Tibial nerve (tissue), 4 donors: ENCODE measurements at regions not wholly inside any gene's neighbourhood (a gene's known extent, or its start where the extent isn't known, plus 50 kb on each side); places are given as distances from the start of the nearest gene placed in this dataset.

Source experiments
- EP300 ChIP-seq, 2 donors: sonication (generic); formaldehyde crosslinking; IDR thresholded peaks; one replicate each; pipeline ENCODE4 v1.6.1; 2017; ENCODE audit warnings: antibody characterized with exemption in 2 of 2, mild to moderate bottlenecking in 1 of 2
- TF ChIP-seq, protein P1 (sequence below), 5 experiments: fragments of 200-600 bp in 3 of 5; fragments of 450-650 bp in 2 of 5; sonication (generic) in 3 of 5; IDR thresholded peaks; one replicate each; pipeline ENCODE4 v1.5.1; 2016 to 2019; ENCODE audit warnings: antibody characterized with exemption in 5 of 5, mild to moderate bottlenecking in 3 of 5, moderate library complexity in 2 of 5

DNA sequence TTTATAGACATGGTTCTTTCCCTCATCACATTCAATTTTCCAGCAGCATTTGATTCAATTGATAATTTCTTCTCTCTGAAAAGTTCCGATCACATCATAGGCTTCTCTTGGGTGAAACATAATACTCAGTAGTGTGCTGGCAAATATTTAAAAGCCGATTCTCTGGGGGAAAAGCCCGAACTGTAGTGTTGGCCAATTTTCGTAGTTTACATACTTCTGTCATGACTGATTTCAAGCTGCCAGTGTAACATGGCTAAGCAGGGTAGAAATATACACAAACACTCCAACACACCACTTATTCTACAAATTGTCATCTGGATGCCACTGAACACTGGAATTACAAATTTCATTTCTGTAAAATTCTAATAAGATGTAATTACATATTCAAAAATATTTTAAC is 56.1 kb upstream of the FREM2 start:
- TF ChIP-seq, protein P1, sequence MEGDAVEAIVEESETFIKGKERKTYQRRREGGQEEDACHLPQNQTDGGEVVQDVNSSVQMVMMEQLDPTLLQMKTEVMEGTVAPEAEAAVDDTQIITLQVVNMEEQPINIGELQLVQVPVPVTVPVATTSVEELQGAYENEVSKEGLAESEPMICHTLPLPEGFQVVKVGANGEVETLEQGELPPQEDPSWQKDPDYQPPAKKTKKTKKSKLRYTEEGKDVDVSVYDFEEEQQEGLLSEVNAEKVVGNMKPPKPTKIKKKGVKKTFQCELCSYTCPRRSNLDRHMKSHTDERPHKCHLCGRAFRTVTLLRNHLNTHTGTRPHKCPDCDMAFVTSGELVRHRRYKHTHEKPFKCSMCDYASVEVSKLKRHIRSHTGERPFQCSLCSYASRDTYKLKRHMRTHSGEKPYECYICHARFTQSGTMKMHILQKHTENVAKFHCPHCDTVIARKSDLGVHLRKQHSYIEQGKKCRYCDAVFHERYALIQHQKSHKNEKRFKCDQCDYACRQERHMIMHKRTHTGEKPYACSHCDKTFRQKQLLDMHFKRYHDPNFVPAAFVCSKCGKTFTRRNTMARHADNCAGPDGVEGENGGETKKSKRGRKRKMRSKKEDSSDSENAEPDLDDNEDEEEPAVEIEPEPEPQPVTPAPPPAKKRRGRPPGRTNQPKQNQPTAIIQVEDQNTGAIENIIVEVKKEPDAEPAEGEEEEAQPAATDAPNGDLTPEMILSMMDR (IDR thresholded peaks at IDR 0.05) = no peak
- no peak for TF ChIP-seq EP300 (IDR thresholded peaks at IDR 0.05)
